Left kidney (tissue), 1 donor: ENCODE measurements at regions not wholly inside any gene's neighbourhood (a gene's known extent, or its start where the extent isn't known, plus 50 kb on each side); places are given as distances from the start of the nearest gene placed in this dataset.
A peak's percentile ranks its signal among the peaks of the same experiment; 100 is the strongest.
"Not testable (repeated sequence)": the region's sequence is repeated elsewhere in the genome, so short reads cannot be mapped to it uniquely, and the experiment has no call there.

Experiments
- DNase-seq: peaks from one replicate; pipeline ENCODE4 v3.0.0-alpha.2; 2013

- DNase-seq = not testable (repeated sequence)
Observed at GRCh38 chr17:43345515-43345914, 53.3 kb upstream of the ARL4D start.

GRCh38 chr17:43344685-43345084 lies 54.1 kb upstream of the ARL4D start:
- no peak for DNase-seq

GRCh38 chr17:43342589-43342890 lies 56.3 kb upstream of the ARL4D start:
- DNase-seq = no peak

- DNase-seq = peak; percentile 47
Observed at GRCh38 chr17:43341715-43342588, 56.8 kb upstream of the ARL4D start.

- DNase-seq = no peak
Observed at GRCh38 chr17:43338886-43339516, 59.8 kb upstream of the ARL4D start.

- no peak for DNase-seq
Observed at GRCh38 chr17:43337684-43338428, 60.9 kb upstream of the ARL4D start.

- DNase-seq = no peak
Observed at GRCh38 chr17:43334738-43335402, 63.9 kb upstream of the ARL4D start.

GRCh38 chr17:43333433-43333943 lies 65.3 kb upstream of the ARL4D start:
- DNase-seq = no peak

DNA sequence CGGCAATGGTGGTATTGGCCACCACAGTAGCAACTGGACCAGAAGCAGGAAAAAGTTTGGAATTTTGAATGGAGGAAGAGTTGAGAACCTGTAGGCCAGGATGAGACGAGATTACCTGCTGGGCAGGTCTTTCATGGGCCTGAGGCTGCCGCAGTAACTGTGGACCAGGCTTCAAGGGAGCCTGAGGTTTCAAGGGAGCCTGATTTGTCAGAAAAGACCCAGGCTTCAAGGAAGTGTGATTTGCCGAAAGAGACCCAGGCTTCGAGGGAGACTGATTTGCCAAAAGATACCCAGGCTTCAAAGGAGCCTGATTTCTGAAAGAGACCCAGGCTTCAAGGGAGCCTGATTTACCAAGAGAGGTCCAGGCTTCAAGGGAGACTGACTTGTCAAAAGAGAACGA lies 66.6 kb upstream of the ARL4D start:
- DNase-seq = no peak

- no peak for DNase-seq
Observed at GRCh38 chr17:43330876-43331639, 67.7 kb upstream of the ARL4D start.

DNA sequence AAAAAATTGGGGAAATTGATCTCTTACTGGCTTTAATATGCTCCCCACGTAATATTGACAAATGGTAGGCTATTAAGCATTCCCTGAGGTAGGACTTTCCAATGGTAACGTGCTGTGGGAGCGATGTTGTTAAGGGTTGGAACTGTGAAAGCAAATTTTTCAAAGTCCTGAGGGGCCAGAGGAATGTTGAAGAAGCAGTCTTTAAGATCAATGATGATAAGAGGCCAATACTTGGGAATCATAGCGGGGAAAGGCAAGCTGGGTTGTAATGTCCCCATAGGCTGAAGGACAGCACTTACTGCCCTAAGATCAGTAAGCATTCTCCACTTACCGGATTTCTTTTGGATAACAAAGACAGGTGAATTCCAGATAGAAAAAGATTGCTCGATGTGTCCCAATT lies 69.6 kb upstream of the ARL4D start:
- no peak for DNase-seq

DNA sequence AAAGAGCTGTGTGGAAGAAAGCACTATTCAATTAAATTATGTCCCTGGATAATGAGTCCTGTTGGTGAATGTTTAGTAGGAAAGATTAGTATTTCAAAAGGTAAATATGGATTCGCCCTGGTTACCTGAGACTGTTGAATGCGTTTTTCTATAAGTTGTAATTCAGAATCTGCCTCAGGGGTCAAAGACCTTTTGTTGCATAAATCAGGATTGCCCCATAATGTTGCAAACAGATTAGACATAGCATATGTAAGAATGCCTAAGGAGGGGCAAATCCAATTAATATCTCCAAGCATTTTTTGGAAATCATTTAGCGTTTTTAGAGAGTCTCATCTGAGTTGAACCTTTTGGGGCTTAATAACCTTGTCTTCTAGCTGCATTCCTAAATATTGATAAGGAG lies 70.1 kb upstream of the ARL4D start:
- no peak for DNase-seq

- DNase-seq = no peak
Observed at GRCh38 chr17:43327834-43328420, 70.9 kb upstream of the ARL4D start.

DNA sequence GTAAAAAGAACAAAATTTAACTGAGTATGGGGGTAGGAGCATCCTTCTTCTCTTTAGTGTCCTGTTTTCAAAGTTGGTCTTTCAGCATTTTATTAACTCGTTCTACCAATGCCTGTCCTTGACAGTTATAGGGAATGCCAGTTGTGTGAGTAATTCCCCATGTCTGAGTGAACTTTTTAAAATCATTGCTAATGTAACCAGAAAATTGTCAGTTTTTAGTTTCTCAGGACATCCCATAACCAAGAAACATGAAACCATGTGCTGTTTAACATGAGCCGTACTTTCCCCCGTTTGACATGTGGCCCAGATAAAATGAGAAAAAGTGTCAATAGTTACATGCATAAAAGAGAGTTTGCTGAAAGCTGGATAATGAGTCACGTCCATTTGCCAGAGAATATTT lies 71.4 kb upstream of the ARL4D start:
- no peak for DNase-seq

DNA sequence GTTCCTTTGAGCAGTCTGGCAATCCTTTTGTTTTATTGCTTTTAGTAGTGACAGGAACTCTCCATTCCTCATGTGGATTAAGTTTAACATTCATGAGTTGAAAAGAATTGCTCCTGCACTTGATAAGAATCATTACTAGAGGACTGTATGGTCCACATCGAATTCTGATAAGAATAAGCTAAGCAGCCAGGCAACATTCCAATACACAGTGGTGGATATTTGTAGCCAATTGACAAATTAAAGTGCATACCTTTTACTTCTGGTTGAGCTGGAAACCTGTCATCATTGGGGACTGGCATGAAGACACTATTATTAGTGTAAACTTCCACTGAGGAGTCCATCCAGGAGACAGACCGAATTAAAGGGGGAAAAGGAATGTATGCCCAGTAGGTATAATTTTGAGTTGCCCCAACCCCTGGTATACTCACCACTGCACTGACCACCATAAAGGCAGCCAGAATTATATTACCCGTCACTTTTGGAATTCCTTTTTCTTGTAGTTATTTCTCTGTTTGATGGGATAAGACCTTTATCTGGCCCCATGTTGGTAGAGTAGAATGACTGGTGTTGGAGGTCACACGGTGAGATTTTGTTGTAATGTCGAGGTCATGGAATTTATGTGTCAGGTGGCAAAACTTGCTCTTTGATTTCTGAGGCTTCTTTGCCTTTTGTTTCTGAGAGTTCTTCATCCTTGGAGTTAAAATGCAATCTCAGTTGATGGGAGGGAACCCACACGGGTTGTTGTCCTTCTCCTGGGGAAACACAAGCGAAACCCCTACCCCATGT lies 72.1 kb upstream of the ARL4D start:
- DNase-seq = no peak

DNA sequence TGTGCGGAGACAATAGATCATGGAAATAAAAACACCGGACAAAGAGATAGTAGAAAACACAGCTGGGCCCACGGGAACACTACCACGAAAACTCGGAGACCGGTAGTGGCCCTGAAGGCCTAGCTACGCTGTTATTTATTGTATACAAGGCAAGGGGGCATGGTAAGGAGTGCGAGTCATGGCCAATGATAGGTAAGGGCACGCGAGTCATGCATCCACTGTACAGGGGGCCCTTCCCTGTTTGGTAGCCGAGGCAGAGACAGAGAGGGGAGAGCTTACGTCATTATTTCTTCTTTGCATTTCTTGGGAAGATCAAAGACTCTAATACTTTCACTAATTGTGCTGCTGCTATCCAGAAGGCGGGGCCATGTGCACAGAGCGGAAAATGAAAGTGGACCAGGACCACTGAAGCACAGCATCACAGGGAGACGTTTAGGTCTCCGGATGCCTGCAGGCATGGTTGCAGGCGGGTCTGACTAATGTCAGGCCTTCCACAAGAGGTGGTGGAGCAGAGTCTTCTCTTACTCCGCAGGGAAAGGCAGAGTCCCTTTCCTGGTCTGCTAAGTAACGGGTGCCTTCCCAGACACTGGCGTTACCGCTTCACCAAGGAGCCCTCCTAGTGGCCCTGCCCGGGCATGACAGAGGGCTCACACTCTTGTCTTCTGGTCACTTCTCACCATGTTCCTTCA lies 74.4 kb upstream of the ARL4D start:
- no peak for DNase-seq

DNA sequence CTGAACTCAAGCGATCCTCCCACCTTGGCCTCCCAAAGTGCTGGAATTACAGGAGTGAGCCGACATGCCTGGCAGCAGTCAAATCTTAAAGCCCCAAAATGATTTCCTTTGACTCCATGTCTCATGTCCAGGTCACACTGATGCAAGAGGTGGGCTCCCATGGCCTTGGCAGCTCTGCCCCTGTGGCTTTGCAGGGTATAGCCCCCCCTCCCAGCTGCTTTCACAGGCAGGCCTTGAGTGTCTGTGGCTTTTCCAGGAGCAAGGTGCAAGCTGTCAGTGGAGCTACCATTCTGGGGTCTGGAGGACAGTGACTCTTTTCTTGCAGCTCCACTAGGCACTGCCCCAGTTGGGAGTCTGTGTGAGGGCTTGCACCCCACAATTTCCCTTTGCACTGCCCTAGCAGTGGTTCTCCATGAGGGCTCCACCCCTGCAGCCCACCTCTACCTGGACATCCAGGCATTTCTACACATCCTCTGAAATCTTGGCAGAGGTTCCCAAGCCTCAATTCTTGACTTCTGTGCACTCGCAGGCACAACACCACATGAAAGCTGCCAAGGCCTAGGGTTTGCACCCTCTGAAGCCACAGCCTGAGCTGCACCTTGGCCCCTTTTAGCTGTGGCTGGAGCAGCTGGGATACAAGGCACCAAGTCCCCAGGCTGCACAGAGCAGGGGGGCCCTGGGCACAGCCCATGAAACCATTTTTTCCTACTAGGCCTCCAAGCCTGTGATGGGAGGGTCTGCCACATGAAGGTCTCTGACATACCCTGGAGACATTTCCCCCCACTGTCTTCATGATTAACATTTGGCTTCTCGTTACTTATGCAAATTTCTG lies 79.3 kb upstream of the ARL4D start:
- no peak for DNase-seq

DNA sequence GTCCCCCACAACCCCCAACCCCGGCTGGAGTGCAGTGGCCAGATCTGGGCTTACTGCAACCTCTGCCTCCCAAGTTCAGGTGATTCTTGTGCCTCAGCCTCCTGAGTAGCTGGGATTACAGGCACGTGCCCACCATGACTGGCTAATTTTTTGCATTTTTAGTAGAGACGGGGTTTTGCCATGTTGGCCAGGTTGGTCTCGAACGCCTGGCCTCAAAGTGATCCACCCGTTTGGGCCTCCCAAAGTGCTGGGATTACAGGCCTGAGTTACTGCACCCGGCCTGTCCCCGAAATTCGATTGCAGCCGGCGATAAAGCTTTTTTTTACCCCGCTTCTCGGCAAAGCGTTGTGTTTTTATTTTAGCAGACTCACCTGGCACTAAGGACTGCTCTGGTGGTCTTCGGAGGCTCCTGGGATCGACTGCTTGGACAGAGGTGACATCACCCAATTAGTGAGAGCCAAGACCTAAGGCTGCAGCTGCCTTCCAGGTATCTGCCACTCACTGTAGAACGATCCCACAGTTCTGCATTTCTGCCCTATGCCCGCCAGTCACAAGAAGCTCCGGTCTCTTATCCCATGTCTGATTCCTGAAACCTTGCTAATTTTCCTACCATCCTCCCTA lies 82.2 kb upstream of the ARL4D start:
- DNase-seq = no peak
